CD4-positive, alpha-beta memory T cell (primary cell): ENCODE measurements at regions not wholly inside any gene's neighbourhood (a gene's known extent, or its start where the extent isn't known, plus 50 kb on each side); places are given as distances from the start of the nearest gene placed in this dataset.
A peak's percentile ranks its signal among the peaks of the same experiment; 100 is the strongest.

ENCODE experiments used
- CTCF ChIA-PET: fragments of 350-600 bp; sonication (Branson Sonifier 250); formaldehyde crosslinking; loops from one replicate; lab custom pipeline; 2021; ENCODE audit warnings: inconsistent platforms; ENCODE audit not compliant: partially characterized antibody; lab: Charles Lee
- POLR2A ChIA-PET: fragments of 350-600 bp; sonication (Branson Sonifier 250); formaldehyde crosslinking; loops from one replicate; lab custom pipeline; 2021; ENCODE audit not compliant: partially characterized antibody; lab: Charles Lee
- DNase-seq, 5 donors: peaks; one replicate each; pipeline versions ENCODE4 v3.0.0 to v3.0.0-alpha.2; 2020 to 2022; ENCODE audit warnings: mixed read lengths in 1 of 5
- H3K27ac ChIP-seq: one replicate; pipeline ENCODE4 v1.7.0; 2013; ENCODE audit warnings: low read depth, low read length
- H3K27me3 ChIP-seq: 2 replicates; pipeline ENCODE4 v1.7.0; 2013; ENCODE audit warnings: mild to moderate bottlenecking, low read length, moderate library complexity; ENCODE audit not compliant: insufficient read depth
- H3K36me3 ChIP-seq: 2 replicates; pipeline ENCODE4 v1.7.0; 2013; ENCODE audit warnings: mild to moderate bottlenecking, low read length, moderate library complexity; ENCODE audit not compliant: insufficient read depth
- H3K4me1 ChIP-seq: 2 replicates; pipeline ENCODE4 v1.7.0; 2013; ENCODE audit warnings: mild to moderate bottlenecking, low read length, moderate library complexity; ENCODE audit not compliant: insufficient read depth
- H3K4me3 ChIP-seq, 2 donors: one replicate each; pipeline ENCODE4 v1.7.0; 2013; ENCODE audit warnings: low read length in 2 of 2, mild to moderate bottlenecking in 1 of 2
- H3K9me3 ChIP-seq, 2 donors: one replicate each; pipeline ENCODE4 v1.7.0; 2013; ENCODE audit warnings: low read length in 2 of 2, control low read depth in 1 of 2; ENCODE audit not compliant: control insufficient read depth in 1 of 2
- H3K27ac Mint-ChIP-seq, 7 donors: one replicate each; pipeline ENCODE4 v1.8.0; 2020 to 2021; ENCODE audit warnings: mixed read lengths in 7 of 7, mild to moderate bottlenecking in 6 of 7, inconsistent platforms in 3 of 7, moderate library complexity in 3 of 7
- H3K27me3 Mint-ChIP-seq, 2 donors: one replicate each; pipeline ENCODE4 v1.8.0; 2020 to 2021; ENCODE audit warnings: mixed read lengths in 2 of 2
- H3K36me3 Mint-ChIP-seq, 2 donors: one replicate each; pipeline ENCODE4 v1.8.0; 2020 to 2021; ENCODE audit warnings: mixed read lengths in 2 of 2, inconsistent platforms in 1 of 2, mild to moderate bottlenecking in 1 of 2
- H3K4me1 Mint-ChIP-seq, 4 donors: one replicate each; pipeline ENCODE4 v1.8.0; 2020 to 2021; ENCODE audit warnings: mixed read lengths in 4 of 4, mild to moderate bottlenecking in 1 of 4
- H3K4me3 Mint-ChIP-seq, 8 donors: one replicate each; pipeline ENCODE4 v1.8.0; 2020 to 2021; ENCODE audit warnings: mixed read lengths in 8 of 8, mild to moderate bottlenecking in 7 of 8, moderate library complexity in 6 of 8, inconsistent platforms in 3 of 8
- H3K9me3 Mint-ChIP-seq, 8 donors: one replicate each; pipeline ENCODE4 v1.8.0; 2020 to 2021; ENCODE audit warnings: mixed read lengths in 8 of 8, mild to moderate bottlenecking in 5 of 8, inconsistent platforms in 3 of 8, moderate library complexity in 1 of 8
- intact Hi-C: fragments of 100-400 bp; cut with micrococcal nuclease; formaldehyde crosslinking; loops from one replicate; pipeline ENCODE4 v1.15.1; 2023

DNA sequence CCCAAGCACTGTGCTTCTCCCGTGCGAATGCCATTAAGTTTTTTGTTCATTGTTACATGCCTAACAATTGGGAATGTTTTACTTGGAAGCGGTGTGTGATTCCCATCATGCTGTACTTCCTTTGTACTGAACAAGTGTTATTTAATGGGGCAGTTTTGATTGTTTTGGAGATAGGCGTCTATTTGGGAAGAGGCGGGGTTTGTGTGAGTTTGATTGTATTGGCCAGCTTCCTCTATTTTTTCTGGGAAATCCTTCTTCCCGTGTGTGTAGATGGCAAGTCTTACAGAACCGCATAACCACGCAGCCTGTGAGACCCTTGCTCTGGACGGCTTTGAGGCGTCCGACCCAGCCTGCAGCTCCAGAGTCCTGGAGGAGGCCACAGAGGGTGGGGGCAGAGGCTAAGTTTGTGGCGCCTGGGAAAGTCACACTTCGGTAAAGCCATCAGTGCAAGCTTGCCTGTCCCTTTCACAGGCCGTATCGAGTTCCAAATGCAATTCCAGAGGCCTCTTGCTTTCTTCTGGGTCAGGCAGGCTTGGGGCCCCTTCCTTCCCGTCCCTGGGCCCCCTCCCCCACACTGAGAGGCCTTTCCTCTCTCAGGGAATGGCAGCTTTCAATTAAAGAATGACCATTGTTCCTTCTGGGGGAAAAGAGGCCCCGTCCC lies 210.3 kb downstream of the TOMM20 start:
- H3K36me3 ChIP-seq, result no peaks in the 10 kb centered on the region
- no peak overlapping the region for H3K4me3 ChIP-seq
- Mint-ChIP-seq H3K9me3 (peaks cover 0 to 2% (median 0%) of the 10 kb centered on the region in 8 donors), H3K27ac (no peak overlapping the region), H3K36me3 (no peaks in the 10 kb centered on the region), H3K4me1 (peaks cover 2 to 19% (median 7%) of the 10 kb centered on the region in 4 donors), H3K27me3 (no peaks in the 10 kb centered on the region), H3K4me3 (no peak overlapping the region)
- H3K27ac ChIP-seq, result no peak overlapping the region
- peaks cover under 1% of the 10 kb centered on the region for H3K4me1 ChIP-seq
- no peaks in the 10 kb centered on the region for H3K27me3 ChIP-seq
- H3K9me3 ChIP-seq, result no peaks in the 10 kb centered on the region
- DNase-seq, result no peak
- ChIA-PET POLR2A (interaction anchor here (0.7 to 1.7 kb wide), 2 partner anchors 14 to 60 kb away, joined by 3 read pairs; no protein-coding TSS in a partner anchor), CTCF (interaction anchor here (0.6 kb wide), 1 partner anchor 204 kb away, joined by 3 read pairs; no protein-coding TSS in a partner anchor)
- intact Hi-C loops, result no loop called here

DNA sequence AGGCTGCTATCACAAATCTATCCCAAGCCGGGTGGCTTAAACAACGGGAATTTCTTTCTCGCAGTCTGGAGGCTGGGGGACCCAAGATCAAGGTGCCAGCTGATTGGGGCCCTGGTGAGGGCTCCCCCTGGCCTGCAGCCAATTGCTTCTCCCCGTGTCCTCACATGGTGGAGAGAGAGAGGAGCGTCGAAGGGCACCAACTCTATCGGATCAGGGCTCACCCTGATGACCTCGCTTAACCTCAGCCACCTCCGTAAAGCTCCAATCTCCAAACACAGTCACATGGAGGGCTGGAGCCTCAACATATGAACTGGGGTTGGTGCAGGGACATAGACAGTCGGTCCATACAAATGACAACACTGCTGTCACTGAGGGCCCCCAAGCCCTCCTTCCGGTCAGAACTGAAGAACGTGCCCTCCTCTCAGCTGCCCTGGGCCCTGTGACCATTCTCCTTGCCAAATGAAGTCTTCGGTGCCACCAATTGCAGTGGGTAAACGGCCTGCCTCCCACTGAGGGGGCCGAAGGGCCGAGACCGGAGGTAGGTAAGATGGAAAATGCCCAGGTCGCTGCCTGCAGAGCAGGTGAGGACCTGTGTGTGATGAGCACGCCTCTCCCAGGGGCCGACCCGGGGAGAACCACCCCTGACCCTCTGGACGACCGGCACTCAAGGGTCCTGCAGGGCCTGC lies 211.0 kb downstream of the TOMM20 start:
- Mint-ChIP-seq H3K27ac (no peak overlapping the region), H3K4me3 (no peak overlapping the region), H3K27me3 (no peaks in the 10 kb centered on the region), H3K4me1 (peaks cover 5 to 26% (median 11%) of the 10 kb centered on the region in 4 donors), H3K36me3 (no peaks in the 10 kb centered on the region), H3K9me3 (peaks cover 0 to 2% (median 0%) of the 10 kb centered on the region in 8 donors)
- Histone ChIP-seq H3K4me3 (no peak overlapping the region), H3K27me3 (no peaks in the 10 kb centered on the region), H3K4me1 (peaks cover 7% of the 10 kb centered on the region), H3K27ac (no peak overlapping the region), H3K36me3 (no peaks in the 10 kb centered on the region), H3K9me3 (no peaks in the 10 kb centered on the region)
- POLR2A ChIA-PET, result no interaction called here
- no peak for DNase-seq
- intact Hi-C loops, result no loop called here
- CTCF ChIA-PET, result interaction anchor here (0.6 kb wide), 1 partner anchor 203 kb away, joined by 3 read pairs; no protein-coding TSS in a partner anchor

DNA sequence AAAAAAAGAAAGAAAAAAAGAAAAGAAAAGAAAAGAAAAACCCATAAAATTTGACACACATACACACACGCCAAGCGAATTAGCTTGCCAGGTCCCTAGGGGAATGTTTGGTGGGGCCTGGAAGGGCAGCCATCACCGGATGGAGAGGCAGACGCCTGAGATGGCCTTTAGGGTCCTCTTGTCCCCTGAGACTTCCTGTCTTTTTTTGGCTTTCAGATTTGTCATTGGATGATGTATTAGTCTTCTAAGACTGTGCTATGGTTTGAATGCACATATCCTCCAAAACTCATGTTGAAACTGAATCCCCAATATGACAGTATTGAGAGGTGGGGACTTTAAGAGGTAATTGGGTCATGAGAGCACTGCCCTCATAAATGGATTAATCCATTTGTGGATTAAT lies 211.8 kb downstream of the TOMM20 start:
- CTCF ChIA-PET, result interaction anchor here (0.7 kb wide), 2 partner anchors 491 to 1333 kb away, joined by 3 read pairs; no protein-coding TSS in a partner anchor
- intact Hi-C loops, result no loop called here
- H3K4me3 ChIP-seq, result no peak overlapping the region
- no peak overlapping the region for H3K27ac ChIP-seq
- H3K36me3 ChIP-seq, result no peaks in the 10 kb centered on the region
- Mint-ChIP-seq H3K36me3 (no peaks in the 10 kb centered on the region), H3K27ac (no peak overlapping the region), H3K4me1 (peaks cover 12 to 34% (median 19%) of the 10 kb centered on the region in 4 donors), H3K9me3 (peaks cover 0 to 2% (median 0%) of the 10 kb centered on the region in 8 donors), H3K27me3 (no peaks in the 10 kb centered on the region), H3K4me3 (no peak overlapping the region)
- POLR2A ChIA-PET, result no interaction called here
- H3K4me1 ChIP-seq, result peaks cover 15% of the 10 kb centered on the region
- H3K9me3 ChIP-seq, result no peaks in the 10 kb centered on the region
- H3K27me3 ChIP-seq, result no peaks in the 10 kb centered on the region
- no peak for DNase-seq

DNA sequence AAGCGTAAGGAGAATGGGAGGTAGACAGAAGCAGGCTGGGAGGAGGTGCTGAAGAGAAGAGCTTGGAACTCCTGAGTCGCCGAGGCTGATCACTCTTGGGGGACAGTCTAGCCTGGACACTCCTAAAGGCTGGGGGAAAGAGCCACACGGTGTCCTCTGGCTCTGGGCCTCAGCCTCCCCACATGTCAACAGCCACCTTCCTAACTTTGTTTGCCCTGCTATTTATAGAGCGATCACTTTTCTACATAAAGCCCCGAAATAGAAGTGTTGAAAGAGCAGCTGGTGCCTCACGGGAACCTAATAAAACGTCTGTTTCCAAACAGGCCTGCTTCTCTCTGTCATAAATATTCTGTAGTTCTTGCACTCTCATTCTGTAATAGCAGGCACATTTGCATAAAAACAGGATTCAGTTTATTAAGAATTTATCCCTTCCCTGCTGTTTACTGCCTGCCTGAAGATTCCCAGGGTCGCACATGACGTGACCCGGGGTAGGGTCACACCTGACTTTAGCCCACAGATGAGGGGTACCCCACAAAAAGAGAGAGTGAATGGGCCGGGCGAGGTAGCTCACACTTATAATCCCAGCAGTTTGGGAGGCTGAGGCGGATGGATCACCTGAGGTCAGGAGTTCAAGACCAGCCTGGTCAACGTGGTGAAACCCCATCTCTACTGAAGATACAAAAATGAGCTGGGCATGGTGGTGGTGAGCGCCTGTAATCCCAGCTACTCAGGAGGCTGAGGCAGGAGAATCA lies 212.5 kb downstream of the TOMM20 start:
- Histone ChIP-seq H3K4me3 (no peak overlapping the region), H3K9me3 (no peaks in the 10 kb centered on the region), H3K36me3 (no peaks in the 10 kb centered on the region), H3K27ac (no peak overlapping the region), H3K27me3 (no peaks in the 10 kb centered on the region), H3K4me1 (peaks cover 23% of the 10 kb centered on the region)
- peaks cover 0 to 2% (median 0%) of the 10 kb centered on the region in 8 donors for H3K9me3 Mint-ChIP-seq
- H3K4me1 Mint-ChIP-seq, result peaks cover 20 to 41% (median 26%) of the 10 kb centered on the region in 4 donors
- no peak overlapping the region for H3K4me3 Mint-ChIP-seq
- CTCF ChIA-PET, result interaction anchor here (0.7 to 1.6 kb wide), 3 partner anchors 168 to 1334 kb away, joined by 3 read pairs; no protein-coding TSS in a partner anchor
- intact Hi-C loops, result no loop called here
- no peak for DNase-seq
- no peaks in the 10 kb centered on the region for H3K27me3 Mint-ChIP-seq
- H3K27ac Mint-ChIP-seq, result peak overlapping the region in 1 of 7 donors; percentile 32
- H3K36me3 Mint-ChIP-seq, result no peaks in the 10 kb centered on the region
- POLR2A ChIA-PET, result no interaction called here

DNA sequence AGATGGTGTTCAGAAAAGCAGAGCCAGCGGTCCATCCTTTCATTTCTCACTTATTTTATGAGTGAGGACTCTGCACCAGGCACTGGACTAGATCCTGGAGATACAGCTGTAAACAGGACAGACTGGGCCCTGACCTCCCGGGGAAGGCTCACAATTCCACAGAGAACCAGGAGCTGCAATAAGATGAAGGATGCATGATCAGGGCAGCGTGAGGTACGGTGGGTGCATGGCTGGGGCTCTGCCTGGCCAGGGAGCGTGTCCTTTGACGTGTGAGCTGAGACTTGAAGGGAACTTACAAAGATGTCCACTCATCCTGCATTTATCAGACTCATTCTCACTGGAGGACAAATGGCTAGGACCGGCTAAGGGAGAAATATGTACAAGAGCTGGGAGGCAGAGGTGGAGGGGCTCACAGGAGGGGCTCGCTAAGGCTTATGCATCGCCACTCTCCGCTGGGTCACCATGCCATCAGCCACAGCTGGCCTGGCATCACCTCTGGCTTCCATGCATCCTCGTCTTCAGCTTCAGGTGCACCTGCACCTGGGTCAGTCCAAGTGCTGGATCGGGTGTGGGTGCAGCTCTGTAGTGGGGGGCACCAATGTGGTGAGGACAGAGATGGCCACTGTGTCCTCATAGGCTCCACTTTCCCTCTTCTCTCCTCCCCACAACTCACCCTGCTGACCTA lies 213.9 kb downstream of the TOMM20 start:
- H3K36me3 Mint-ChIP-seq, result no peaks in the 10 kb centered on the region
- no peak overlapping the region for H3K4me3 Mint-ChIP-seq
- H3K9me3 ChIP-seq, result no peaks in the 10 kb centered on the region
- no peaks in the 10 kb centered on the region for H3K27me3 ChIP-seq
- no peak overlapping the region for H3K27ac ChIP-seq
- POLR2A ChIA-PET, result no interaction called here
- H3K27me3 Mint-ChIP-seq, result no peaks in the 10 kb centered on the region
- no peak for DNase-seq
- intact Hi-C loops, result no loop called here
- no peaks in the 10 kb centered on the region for H3K36me3 ChIP-seq
- peak overlapping the region in 3 of 7 donors; percentile 30 to 76 (median 63) for H3K27ac Mint-ChIP-seq
- peaks cover 24 to 48% (median 33%) of the 10 kb centered on the region in 4 donors for H3K4me1 Mint-ChIP-seq
- CTCF ChIA-PET, result interaction anchor here (1.6 kb wide), 1 partner anchor 169 kb away, joined by 3 read pairs; no protein-coding TSS in a partner anchor
- peaks cover 29% of the 10 kb centered on the region for H3K4me1 ChIP-seq
- H3K4me3 ChIP-seq, result no peak overlapping the region
- H3K9me3 Mint-ChIP-seq, result peaks cover 0 to 2% (median 0%) of the 10 kb centered on the region in 8 donors

DNA sequence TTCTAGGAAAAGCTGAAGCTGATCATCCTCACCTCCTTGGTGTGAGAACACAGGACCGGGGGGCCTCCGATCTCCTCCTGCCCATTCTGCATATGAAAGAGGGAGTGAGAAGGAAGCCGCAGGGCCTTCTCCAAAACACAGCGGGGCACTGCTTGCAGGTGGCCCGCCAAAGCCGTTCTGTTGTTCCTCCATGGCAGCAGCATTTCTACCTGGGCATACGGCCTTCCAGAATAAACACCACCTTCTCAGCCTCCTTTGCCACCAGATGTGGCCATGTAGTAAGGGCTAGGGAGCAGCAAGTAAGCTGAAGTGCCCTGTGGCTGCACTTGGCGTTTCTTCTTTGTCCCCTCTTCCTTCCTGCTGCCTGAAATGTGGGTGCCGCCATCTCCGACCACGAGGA lies 214.9 kb downstream of the TOMM20 start:
- Mint-ChIP-seq H3K27ac (peak overlapping the region in 4 of 7 donors; percentile 15 to 67 (median 32)), H3K27me3 (no peaks in the 10 kb centered on the region), H3K36me3 (no peaks in the 10 kb centered on the region), H3K4me3 (no peak overlapping the region), H3K9me3 (peaks cover 0 to 2% (median 0%) of the 10 kb centered on the region in 8 donors), H3K4me1 (peaks cover 24 to 48% (median 33%) of the 10 kb centered on the region in 4 donors)
- no peak for DNase-seq
- intact Hi-C loops, result no loop called here
- POLR2A ChIA-PET, result no interaction called here
- H3K4me3 ChIP-seq, result no peak overlapping the region
- no peak overlapping the region for H3K27ac ChIP-seq
- no peaks in the 10 kb centered on the region for H3K27me3 ChIP-seq
- CTCF ChIA-PET, result no interaction called here
- H3K4me1 ChIP-seq, result peaks cover 29% of the 10 kb centered on the region
- no peaks in the 10 kb centered on the region for H3K9me3 ChIP-seq
- no peaks in the 10 kb centered on the region for H3K36me3 ChIP-seq
